EL (cell line): ENCODE measurements at regions not wholly inside any gene's neighbourhood (a gene's known extent, or its start where the extent isn't known, plus 50 kb on each side); places are given as distances from the start of the nearest gene placed in this dataset.

Source experiments
- DNase-seq: peaks from one replicate; pipeline ENCODE4 v3.0.0-alpha.2; 2016

DNA sequence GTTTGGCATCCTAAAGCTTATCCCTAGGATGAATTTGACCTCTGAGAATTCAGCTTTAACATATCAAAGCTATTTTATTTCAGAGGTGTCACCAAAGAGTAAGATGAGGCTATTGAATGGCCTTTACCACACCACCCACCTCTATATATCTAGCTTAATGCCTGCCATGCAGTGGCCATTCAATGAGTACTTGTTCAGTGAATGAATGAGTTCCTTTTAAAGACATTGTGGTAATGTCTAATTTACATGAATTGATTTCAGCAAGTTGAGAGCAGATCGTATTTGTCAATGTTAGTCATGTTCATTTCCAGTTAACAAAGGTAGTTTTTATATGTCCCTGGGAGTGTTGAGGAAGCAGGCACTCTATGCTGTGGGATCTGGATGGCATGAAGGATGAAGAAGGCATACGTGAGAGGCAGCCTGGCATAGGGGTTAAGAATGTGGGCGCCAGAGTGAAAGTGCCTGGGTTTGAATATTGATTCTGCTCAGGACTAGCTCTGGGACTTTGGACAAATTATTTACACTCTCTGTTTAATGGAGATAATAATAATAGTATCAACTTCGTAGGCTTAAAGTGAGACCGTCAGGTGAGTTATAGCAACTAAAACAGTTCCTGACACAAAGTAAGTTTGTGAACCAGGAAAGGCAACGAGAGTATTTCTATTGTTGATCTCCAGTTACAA lies 434.1 kb upstream of the CHST9 start:
- DNase-seq, result no peak

DNA sequence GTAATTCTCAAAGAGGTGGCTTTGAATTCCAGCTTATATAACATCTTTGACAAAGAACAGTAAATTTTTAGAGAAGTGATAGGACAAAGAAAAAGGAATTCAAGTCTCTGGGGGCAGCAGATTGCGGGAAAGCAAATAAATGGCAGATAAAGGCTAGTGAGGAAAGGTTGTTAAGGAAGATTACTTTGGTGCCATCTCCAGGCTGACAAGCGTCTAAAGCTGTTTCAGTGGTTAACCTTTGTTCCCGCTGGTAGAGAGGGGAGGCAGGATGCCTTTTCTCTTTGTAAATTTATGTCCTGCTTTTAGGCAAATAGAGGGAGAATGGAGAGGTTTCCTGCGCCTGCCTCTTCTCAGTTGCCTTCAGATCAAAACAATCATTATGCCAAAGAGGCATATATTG lies 431.2 kb upstream of the CHST9 start:
- DNase-seq, result no peak

DNA sequence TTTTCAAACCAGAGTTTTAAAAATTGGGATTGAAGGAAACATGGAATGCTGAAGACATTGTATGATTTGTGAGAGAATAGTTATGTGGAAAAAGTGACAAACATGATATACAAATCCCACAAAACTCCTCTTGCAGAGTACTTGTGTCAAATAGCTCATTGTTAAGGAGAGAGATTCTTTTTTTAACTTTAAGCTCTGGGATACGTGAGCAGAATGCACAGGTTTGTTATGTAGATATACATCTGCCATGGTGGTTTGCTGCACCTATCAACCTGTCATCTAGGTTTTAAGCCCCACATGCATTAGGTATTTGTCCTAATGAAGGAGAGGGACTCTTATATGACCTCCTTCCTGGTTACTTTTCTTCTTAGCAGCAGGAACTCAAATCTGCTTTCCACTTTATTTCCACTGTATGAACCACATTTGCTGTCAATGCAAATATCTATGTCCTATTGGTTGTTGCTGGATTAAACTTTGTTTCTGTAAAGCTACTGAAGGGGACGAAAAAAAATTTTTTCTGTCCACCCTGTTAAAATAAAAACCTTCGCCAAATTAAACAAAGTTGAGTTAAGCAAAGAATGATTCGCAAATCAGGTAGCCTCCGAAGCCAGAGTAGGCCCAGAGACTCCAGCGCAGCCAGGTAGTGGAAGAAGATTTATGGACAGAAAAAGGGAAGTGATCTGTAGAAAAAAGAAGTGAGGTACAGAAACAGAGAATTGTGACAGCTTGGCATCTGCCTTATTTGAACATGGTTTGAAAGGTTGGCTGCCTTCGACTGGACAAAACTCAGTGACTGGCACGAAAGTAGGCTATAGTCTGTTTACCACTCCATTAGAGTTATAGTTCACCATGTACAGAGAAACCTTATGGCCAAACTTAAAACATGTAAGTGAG lies 430.1 kb upstream of the CHST9 start:
- DNase-seq, result no peak

DNA sequence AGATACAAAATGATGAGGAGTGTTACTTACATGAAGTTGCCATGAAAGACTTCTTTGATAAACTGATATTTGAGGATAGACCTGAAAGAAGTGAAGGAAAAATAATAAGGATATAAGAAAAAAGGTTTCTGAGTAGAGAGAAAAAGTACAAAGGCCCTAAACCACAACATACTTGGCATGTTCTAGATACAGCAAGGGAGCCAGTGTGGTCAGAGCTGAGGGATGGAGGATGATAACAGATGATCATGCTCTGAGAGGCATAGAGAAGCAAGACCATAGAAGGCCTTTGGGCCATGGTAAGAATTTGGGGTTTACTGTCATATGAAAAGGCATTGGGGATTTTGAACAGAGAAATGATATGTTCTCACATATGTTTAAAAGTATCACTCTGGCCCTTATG lies 424.1 kb upstream of the CHST9 start:
- no peak for DNase-seq

DNA sequence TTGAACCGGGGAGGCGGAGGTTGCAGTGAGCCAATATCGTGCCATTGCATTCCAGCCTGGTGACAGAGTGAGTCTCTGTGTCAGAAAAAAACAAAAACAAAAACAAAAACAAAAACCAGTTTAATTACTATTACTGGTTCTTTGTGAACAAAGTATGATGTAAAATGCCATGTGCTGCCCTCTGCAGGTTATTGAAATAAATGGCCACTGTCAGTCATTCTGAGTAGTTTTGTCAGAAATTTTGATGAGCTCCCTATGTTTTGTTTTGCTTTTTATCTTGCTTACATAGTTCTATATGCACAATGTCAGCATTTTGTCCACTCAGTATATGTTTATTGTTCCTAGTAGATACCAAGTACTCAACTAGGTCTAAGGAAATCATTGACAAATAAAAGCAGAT lies 423.6 kb upstream of the CHST9 start:
- DNase-seq, result peak; percentile 3

DNA sequence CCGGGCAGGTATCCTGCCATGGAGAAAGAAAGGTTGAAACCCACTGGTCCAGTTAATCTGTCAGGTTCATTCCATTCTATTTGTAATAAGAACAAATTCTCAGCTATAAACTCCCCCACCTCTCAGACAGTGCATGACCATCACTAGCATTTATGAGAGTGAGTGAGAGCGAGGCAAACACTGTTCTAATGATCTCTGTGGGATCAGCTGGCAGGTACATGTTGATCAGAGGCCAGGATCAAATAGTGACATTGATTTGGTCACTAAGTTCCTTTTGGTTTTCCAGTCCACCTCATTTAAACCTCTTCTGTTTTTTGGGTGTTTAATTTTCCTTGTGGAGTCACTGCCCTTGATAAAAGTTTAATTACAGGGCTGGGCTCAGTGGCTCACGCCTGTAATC lies 423.1 kb upstream of the CHST9 start:
- DNase-seq, result no peak

DNA sequence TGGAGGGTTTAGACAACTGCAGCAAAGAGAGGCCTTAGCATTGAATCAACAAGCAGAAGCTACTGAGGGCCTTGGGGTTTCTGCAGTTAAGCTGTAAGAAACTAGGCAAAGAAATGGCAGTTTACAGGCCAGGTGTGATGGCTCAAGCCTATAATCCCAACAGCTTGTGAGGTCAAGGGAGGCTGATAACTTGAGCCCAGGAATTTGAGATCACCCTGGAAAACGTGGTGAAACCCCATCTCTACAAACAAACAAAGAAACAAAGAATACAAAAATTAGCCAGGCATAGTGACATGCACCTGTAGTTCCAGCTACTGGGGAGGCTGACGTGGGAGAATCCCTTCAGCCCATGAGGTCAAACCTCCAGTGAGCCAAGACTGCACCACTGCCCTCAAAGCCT lies 421.6 kb upstream of the CHST9 start:
- DNase-seq, result no peak

DNA sequence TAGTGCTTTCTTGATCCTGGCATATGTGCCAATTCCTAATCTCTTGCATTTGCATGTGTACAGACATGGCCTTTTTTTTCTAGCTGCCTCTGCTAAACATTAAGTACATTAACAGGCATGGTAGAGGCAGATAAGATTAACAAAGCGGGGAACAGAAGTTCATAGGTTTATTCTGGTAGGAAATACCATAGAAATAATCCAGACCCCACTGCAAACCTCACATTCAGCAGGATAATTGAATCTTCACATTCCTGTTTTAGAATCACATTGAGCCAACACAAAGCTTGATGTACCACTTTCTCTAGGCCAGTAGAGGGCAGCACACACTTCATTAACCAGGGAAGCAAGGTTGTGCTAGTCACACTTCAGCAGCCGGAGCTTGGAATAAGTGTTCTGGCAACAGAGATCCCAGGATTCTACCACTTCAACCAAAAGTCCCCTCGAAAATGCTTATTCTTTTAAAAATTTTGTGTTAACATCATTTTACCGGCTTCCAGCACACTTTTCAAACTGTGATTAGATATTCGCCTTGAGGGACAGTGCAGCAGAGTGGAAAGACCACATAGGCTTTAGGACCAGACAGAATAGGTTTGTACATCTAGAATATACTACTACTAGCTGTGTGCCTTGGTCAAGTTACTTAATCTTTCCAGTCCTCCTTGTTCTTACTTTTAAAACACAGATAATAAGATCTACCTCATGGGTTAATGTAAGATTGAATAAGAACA lies 420.2 kb upstream of the CHST9 start:
- DNase-seq, result peak; percentile 74

DNA sequence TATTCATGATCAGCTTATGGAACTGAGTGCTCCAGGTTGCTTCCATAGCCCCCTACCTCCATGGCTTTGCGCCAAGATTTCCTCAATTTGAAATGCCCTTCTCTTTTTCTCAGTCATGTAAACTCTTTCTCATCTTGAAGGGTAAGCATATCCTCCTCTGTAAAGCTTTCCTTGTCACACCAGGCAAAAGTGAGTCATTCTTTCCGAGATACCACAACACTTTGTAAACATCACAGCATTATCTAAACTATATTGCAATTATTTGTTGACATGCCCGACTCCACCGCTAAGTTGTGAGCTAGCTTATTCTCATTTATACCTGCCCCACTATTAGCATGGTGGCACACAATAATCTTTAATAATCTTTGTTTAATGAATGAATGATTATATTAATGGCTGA lies 419.5 kb upstream of the CHST9 start:
- peak; percentile 14 for DNase-seq

DNA sequence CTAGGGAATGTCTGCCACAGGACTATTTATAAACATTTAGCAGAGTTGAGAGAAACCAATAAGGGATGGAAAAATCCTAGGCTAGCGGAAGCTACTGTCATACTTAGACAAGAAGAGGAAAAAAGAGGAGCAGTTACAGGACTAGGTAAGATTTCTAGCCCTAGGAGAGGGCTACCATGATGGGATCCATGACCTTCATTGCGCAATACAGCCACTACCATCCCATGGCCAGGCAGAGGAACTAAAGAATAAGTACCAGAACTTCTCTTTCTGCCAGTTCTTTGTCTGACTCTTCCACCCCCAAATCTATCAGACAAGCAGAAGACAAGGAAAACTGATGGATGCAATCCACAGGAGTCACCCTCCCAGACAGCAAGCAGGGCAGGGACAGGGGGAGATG lies 417.0 kb upstream of the CHST9 start:
- DNase-seq, result no peak

DNA sequence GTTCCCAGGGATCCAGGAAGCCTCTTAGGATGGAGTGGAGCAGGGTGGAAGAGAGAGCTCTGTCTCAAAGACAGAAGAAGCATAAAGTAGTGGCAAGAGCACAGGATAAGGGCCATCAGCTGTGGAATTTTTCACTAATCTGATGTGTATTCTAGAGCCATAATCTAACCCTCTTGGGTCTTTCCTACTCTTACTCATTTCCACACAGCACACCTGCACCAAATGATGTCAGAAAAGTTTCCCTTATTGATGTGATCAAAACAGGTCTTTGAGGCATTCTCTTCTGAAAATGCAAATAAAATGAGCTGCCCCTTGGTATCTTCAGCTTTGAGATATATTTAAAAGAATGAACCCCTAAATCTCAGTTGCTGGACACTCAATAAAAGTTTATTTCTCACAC lies 415.1 kb upstream of the CHST9 start:
- no peak for DNase-seq

DNA sequence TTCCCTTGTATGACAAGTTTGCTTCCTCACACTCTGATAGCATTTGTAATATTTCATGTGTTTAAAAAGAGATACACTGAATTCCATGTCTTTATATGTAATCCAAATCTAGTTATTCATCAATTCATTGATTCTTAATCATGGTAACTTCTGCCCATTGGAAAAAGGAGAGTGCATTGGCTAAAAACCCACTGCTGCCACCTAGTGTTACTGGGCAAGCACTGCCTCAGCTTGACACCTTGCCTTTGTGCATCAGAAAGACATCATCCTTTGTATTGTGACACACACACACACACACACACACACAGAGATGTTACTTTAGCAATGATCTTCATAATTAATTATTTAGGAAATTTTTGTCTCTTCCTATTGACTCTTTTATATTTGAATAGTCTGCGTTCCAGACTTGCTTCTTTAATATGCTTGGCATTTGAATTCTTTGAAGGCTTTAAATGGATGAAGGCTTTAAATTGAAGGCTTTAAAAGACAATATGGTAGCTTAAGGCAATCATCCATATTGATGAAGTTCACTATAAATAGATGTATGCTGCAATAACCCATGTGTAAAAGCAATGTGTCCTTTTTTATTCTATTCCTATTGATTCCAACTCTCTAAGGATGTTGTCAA lies 414.2 kb upstream of the CHST9 start:
- DNase-seq, result peak; percentile 44

DNA sequence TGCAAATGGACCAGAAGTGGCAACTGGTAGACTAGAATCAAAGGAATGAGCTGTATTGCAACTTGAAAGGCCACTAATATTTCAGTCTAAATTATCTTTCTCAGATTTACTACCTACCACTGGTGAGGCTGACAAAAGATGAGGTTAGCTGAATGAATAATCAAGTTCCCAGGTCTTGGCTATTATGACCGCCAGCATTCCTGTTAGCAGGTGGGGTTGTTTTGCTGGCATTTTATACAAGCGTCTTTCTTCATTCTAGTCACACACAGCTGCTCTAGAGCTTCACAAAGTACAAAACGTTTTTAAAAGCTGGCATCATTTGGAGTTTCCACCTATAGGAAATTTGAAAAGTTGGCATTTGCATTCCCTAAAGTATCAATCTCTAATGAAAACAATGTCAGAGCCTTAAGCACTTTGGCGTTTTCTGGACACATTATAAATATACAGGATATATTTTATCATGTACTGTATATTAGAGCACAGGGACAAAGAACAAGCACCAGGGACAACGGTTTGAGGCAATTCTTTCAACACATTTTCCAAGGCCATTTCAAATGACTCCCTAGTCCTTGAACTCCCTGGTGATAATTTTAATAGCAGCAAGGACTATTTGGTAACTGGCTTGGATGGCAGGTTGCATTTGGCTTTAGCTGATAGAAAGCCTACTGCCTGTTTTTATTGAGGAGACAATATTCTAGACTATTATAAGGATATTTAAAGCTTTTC lies 410.2 kb upstream of the CHST9 start:
- no peak for DNase-seq

DNA sequence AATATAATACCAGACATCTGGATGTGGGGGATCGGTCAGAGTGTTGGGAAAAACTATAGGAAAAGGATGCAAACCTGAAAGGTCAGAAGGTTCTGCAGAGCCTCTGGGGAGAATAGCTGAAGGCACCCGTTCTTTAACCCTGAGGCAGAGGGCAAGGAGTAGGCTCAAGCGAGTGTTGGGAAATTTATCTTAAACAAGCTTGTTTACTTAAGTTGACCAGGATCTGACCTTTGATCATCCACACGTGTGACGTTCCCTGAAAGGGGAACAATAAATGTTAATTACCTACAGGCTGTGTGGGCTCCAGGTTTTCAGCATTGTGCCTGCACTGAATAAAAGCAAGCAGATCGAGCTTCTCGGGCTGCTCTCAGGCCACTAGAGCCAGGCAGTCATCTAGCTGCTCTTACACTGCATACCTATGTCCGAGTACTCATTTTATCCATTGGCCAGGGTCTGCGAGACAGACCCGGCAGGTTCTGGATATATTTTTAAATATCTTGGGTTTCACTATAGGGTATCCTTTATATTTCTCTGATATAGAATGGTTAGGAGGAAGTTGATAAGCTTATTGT lies 400.6 kb upstream of the CHST9 start:
- no peak for DNase-seq

DNA sequence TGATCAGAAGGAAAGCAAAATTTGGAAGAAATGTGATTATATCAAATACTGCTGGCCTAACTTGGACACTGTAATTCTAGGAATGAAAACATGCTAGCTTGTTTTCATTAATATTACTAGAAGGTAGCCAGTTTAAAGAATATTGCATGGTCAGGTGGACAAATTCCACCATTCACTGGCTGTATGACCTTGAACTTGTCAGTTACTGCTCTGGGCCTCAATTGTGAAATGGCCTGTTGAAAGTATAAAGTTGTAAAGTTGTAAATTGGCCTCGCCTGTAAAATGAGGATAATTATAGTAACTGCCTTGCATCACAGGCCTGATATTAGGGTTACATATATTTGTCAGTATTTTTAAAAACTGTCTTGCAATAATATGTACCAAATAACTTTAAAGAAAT lies 398.4 kb upstream of the CHST9 start:
- DNase-seq, result no peak

DNA sequence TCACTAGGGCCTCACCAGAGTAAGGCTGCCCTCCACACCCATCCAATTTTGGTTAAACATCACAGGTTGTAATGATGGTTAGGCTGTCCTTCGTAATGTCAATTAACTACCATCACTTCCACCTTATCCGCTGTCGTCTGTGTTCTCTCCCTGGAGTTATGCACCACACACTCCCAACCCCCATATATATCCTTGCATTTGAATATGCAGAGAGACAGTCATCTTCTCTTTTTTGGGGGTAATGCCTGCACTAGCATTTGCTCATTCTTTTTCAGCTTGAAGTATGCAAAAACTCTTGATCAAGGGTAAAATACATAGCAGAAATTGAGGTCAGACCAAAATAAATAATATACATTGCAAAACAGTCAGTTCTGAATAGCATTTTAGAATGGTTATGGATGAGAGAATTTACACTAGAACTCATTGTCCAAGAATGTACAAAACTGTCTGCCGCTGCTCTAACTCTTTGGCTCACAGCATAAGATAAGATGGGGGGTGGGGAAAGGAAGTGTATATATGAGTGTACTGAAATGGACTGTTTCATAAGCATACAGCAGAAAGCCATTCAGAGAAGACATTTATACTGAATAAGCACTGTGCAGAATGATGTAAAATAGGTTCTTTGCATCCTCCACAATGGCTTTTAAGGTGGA lies 397.8 kb upstream of the CHST9 start:
- DNase-seq, result no peak

DNA sequence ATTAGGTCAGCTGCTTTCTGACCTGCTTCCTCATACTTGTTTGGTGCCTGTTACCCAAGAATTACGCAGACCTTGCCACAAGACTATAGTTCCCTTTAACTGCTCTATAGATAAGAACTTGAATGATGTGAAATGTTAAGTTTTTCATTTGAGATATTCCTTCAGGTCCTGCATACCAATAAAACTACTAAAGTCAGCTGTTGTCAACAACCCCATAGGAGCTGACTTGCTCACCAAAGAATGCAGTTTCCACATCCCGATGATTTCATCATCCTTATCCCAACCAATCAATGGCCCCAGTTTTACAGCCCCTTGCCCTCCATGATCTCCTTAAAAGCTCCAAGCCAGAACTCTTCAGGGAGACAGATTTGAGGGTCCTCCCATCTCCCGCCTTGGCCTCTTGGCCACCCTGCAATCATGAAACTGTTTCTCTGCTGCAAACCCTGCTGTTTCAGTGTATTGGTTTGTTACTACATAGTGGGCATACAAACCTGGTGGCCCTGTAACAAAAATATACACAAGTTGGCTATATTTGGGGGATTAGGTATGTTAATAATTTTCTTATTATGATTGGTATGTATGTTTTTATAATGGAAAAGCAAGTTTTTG lies 396.3 kb upstream of the CHST9 start:
- DNase-seq, result no peak

DNA sequence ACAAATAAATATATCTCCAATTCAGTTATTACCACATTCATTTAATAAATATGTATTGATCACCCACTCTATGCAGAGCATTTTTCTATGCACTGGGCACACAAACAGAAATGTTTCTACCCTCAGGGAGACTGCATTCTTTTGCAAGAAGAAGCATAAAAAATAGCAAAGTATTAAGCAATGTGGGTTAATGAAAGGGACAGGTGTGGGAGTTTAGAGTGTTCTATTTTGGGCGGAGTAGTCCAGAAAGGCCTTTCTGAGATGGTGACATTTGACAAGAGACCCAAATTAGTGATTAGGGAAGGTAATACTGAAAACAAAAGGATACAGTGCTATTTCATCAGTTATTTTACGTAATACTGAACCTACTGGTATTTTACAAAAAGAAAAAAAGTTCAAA lies 394.3 kb upstream of the CHST9 start:
- no peak for DNase-seq

DNA sequence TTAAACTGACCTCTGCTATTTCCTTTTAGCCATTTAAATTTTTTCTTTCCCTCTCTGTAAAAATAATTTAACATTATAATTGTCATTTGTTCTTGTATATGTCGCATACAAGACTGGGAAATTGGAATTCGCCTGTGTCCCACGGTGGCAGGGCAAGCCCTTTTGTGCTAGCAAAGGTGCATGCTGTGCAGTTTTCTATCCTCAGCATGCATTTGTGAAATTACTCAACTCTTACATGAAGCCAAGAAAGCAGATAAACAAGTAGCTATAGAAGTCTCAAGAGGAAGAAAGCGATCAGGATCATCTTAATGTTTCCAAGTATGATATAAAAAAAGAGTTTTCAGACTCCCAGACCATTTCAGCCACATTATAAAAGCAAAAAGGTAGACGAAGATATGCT lies 392.6 kb upstream of the CHST9 start:
- DNase-seq, result no peak

DNA sequence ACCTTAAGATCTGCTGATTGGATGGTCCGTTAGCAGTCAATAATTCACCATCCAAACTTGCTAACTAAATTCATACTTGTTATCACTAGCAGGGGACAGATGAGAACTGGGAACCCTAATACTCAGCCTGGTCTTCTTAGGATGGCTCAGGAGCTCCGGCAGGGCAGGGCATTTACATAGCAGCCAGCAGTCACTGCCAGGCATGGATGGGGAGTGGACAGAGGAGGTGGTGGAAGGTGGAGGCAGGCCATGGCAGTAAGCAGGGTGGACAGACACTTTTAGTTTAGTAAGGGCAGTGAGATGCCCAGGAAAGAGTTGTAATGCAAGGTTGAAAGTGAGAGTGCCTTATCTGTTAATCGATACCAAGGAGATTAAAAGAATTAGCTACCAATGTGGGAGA lies 392.2 kb upstream of the CHST9 start:
- no peak for DNase-seq

DNA sequence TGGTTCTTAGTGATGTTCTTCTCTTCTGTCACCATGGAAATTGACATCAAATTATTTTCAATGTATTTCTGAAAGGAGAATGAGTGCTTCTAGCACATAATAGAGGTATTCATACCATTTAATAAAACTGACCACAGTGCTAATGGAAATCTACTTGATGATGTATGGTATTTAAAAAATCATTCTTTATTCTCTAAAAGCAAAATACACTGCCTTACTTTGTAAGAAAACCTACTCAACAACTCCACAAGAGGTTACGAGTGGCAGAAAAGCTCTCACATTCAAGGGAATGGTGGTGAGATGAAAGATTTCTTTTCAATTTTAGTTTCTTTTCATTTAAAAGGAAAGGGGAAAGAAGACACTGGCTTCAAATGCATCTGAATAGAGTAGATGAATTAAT lies 382.3 kb upstream of the CHST9 start:
- DNase-seq, result no peak
